NOMO-1 treated with DMSO at 0.1 percent for 48 hours (cell line): ENCODE measurements at regions not wholly inside any gene's neighbourhood (a gene's known extent, or its start where the extent isn't known, plus 50 kb on each side); places are given as distances from the start of the nearest gene placed in this dataset.
"Not testable (repeated sequence)": the region's sequence is repeated elsewhere in the genome, so short reads cannot be mapped to it uniquely, and the experiment has no call there.

Source experiments
- DNase-seq: peaks from one replicate; lab custom pipeline; 2025; ENCODE audit not compliant: unreplicated experiment; lab: John Stamatoyannopoulos, UW

GRCh38 chr20:47843886-47844567 is 58.7 kb upstream of the SULF2 start:
- no peak for DNase-seq

DNA sequence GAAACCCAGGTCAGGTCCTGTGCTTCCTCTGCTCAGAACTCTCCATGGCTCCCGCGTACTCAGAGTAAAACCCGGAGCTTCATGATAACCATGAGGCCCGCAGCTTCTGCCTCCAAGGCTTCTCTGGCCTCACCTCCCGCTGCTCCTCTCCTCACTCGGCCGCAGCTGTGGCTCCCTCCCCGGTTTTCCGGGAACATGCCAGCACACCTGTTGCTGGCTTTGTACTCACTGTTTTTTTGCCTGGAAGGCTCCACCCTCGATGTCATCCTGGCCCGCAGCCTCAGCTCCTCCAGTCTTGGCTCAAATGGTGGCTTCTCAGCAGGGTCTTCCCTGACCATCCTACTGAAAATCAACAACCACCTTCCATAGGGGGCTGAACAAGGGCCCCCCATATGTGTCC is 57.7 kb upstream of the SULF2 start:
- not testable (repeated sequence) for DNase-seq

DNA sequence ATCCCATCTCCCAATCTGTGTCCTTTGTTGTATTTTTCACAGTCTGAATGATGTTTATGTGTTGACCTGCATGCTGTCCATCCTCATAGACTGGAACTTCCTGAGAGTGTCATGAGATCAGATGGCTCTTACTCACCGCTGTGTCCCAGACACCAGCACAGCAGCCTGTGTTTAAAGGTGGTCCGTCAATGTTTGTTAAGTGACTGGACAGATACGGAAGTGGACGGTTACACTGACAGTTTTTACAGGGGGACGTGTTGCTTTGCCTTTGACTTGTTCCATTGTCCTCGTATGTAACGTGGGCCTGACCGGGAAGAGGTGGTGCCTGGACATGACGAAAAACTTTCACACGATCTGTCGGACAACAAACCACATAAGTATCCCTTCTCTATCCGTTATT is 56.7 kb upstream of the SULF2 start:
- not testable (repeated sequence) for DNase-seq

DNA sequence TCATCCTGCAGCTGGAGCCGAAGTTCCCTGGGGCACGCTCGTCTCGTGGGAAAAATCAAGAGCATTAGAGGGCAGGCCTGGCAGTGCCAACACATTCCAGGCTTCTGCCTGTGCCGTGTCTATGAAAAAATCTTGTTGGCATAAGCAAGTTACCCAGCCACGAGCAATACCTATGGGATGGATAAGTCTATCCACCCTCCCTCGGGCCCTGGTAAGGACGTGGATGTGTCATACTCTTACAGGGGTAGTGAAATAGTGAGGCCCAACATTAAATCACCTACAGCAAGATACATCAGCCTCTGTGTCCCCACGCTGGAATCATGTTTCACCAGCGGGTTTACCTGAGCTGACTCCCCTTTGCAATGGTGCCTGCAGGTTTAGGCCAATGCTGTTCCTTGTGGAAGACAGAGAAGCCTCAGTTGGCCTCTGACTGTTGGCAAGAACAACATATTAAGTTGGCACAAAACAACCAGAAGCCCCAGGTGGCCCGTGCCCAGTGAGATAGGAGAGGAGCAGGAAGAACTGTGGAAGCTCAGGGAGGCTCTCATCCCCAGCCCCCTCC is 51.1 kb upstream of the SULF2 start:
- DNase-seq: not testable (repeated sequence)
